Type B pancreatic cell (in vitro differentiated cells): ENCODE measurements at regions not wholly inside any gene's neighbourhood (a gene's known extent, or its start where the extent isn't known, plus 50 kb on each side); places are given as distances from the start of the nearest gene placed in this dataset.

ENCODE experiments used
- DNase-seq: peaks from one replicate; pipeline ENCODE4 v3.0.0; 2021; ENCODE audit warnings: mixed read lengths; ENCODE audit not compliant: unreplicated experiment; ENCODE audit errors: extremely low spot score
- H3K27ac Mint-ChIP-seq: 2 replicates; pipeline ENCODE4 v1.8.0; 2021; ENCODE audit warnings: mild to moderate bottlenecking, mixed read lengths
- H3K27me3 Mint-ChIP-seq: 2 replicates; pipeline ENCODE4 v1.8.0; 2021; ENCODE audit warnings: mixed read lengths
- H3K36me3 Mint-ChIP-seq: 2 replicates; pipeline ENCODE4 v1.8.0; 2021; ENCODE audit warnings: mixed read lengths
- H3K4me1 Mint-ChIP-seq: one replicate; pipeline ENCODE4 v1.8.0; 2021; ENCODE audit warnings: mixed read lengths; ENCODE audit not compliant: unreplicated experiment
- H3K4me3 Mint-ChIP-seq: 2 replicates; pipeline ENCODE4 v1.8.0; 2021; ENCODE audit warnings: mild to moderate bottlenecking, mixed read lengths
- H3K9me3 Mint-ChIP-seq: 2 replicates; pipeline ENCODE4 v1.8.0; 2021; ENCODE audit warnings: mixed read lengths
- TF ChIP-seq, protein P1 (sequence below): fragments of 200-600 bp; sonication (generic); conservative IDR thresholded peaks from 2 replicates; pipeline ENCODE4 v1.5.0; 2021; ENCODE audit warnings: antibody characterized with exemption, mild to moderate bottlenecking

DNA sequence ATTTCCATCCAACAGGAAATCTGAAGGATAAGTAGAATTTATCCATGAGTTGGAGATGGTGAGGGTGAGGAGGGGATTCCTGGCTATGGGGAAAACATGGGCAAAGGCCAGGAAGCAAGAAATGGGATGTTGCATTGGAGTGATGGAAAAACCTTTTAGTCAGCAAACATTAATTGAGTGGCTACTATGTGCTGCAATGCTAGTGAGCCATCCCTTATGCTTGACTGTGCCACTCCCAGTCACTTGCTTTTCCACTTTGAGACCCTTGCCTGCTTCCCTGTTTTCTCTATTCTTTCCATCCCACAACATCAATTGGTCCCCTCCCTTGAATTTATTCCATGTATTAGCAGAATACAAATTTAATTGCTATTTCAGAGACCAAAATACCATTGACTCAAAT, 252.7 kb upstream of the HABP2 start:
- Mint-ChIP-seq H3K4me3 (no peak overlapping the region), H3K27me3 (no peaks in the 10 kb centered on the region), H3K36me3 (no peaks in the 10 kb centered on the region), H3K4me1 (peaks cover 19% of the 10 kb centered on the region), H3K9me3 (peaks cover 6% of the 10 kb centered on the region), H3K27ac (no peak overlapping the region)
- DNase-seq: no peak
- TF ChIP-seq, protein P1, sequence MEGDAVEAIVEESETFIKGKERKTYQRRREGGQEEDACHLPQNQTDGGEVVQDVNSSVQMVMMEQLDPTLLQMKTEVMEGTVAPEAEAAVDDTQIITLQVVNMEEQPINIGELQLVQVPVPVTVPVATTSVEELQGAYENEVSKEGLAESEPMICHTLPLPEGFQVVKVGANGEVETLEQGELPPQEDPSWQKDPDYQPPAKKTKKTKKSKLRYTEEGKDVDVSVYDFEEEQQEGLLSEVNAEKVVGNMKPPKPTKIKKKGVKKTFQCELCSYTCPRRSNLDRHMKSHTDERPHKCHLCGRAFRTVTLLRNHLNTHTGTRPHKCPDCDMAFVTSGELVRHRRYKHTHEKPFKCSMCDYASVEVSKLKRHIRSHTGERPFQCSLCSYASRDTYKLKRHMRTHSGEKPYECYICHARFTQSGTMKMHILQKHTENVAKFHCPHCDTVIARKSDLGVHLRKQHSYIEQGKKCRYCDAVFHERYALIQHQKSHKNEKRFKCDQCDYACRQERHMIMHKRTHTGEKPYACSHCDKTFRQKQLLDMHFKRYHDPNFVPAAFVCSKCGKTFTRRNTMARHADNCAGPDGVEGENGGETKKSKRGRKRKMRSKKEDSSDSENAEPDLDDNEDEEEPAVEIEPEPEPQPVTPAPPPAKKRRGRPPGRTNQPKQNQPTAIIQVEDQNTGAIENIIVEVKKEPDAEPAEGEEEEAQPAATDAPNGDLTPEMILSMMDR: no peak

DNA sequence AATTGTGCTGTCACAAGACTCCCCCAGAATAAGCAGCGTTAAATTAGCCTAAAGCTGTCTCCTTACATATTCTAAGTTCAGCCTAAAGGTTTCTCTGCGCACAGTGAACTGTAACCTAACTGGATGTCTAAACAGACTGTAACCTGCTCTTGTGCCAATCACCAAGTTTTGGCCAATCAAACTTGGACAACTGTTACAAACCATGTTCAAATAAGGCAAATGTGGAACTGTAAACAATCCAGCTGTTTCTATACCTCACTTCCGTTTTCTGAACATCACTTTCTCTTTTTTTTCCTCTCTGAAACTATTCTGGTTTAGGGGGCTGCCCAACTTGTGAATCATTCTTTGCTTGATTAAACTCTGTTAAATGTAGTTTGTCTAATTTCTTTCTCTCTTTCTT, 252.2 kb upstream of the HABP2 start:
- Mint-ChIP-seq H3K36me3 (no peaks in the 10 kb centered on the region), H3K27me3 (no peaks in the 10 kb centered on the region), H3K27ac (no peak overlapping the region), H3K4me3 (no peak overlapping the region), H3K4me1 (peaks cover 19% of the 10 kb centered on the region), H3K9me3 (peaks cover 6% of the 10 kb centered on the region)
- TF ChIP-seq, protein P1: no peak
- DNase-seq: no peak

DNA sequence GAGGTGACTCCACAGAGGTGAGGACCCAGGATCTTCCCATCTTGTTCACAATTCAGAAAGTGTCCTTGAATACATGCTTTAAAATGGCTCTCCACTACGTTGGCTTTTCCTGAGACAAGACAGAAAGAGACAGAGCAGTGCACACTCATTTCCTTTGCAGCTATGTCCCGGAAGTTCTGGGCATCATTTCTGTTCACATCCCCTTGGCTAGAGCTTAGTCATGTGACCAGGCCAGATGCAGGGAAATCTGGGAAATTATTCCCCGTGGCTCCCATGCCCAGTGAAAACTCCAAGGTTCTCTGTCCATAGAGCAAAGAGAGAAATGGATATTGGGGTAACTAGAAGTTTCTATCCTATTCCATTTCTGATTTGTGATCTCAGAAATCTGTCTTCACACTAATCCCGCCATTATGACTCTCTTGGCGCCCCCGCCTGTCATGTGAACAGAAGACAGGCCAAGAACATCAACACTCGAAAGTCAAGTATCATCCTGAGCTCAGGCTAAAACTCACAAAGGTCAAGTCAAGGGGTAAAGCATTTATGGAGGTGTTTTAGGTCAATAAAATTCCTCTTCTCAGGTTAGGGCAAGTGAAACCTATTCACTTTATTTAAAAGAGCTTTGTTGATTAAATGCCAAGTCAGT, 251.4 kb upstream of the HABP2 start:
- peaks cover 6% of the 10 kb centered on the region for H3K9me3 Mint-ChIP-seq
- H3K27me3 Mint-ChIP-seq: no peaks in the 10 kb centered on the region
- DNase-seq: no peak
- H3K36me3 Mint-ChIP-seq: no peaks in the 10 kb centered on the region
- H3K4me3 Mint-ChIP-seq: no peak overlapping the region
- TF ChIP-seq, protein P1: peak; percentile 15
- H3K4me1 Mint-ChIP-seq: peaks cover 19% of the 10 kb centered on the region
- H3K27ac Mint-ChIP-seq: no peak overlapping the region

DNA sequence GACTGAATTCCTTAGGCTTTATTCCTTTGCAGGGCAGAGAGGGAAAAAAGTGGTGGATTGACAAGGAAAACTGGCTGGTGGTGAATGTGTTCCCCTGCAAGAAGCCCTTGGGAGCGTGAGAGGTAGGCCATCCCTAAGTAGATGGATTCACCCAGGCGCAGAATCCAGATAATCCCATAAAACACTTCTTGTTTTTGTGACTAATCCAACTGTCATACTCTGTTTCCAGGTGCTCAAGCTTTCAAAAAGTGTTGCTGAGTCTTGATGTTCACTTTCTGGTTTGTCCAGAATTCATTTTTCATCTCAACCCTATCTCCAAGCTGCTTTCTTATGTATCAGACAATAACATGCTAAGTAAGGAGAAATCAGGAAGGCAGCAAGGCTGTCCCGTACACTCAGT, 250.8 kb upstream of the HABP2 start:
- no peak for DNase-seq
- Mint-ChIP-seq H3K4me3 (no peak overlapping the region), H3K4me1 (peaks cover 18% of the 10 kb centered on the region), H3K27ac (no peak overlapping the region), H3K27me3 (no peaks in the 10 kb centered on the region), H3K36me3 (no peaks in the 10 kb centered on the region), H3K9me3 (peaks cover 3% of the 10 kb centered on the region)
- TF ChIP-seq, protein P1: no peak

DNA sequence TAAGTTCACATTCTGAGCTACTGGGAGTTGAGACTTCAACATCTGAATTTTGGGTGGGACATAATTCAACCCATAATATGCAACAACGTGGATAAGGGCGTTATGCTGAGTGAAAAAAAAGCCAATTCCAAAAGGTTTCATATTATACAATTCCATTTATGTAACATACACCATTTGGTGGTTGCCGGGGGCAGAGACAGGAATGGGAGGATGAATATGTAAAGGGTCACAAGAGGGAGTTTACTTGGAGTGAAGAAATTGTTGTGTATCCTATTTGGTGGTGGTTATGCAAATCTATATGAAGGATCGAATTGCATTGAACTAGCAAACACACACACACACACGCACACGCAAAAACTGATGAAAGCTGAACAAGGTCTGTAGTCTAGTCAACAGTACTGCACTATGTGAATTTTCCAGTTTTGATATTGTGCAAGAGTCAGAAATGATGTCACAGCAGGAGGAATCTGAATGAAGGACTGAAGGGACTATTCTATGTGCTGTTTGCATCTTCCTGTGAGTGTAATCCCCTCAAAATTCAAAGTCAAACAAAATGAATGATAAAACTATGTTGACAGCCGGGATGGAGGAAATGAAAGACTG, 249.2 kb upstream of the HABP2 start:
- H3K4me1 Mint-ChIP-seq: peaks cover 4% of the 10 kb centered on the region
- DNase-seq: no peak
- no peak overlapping the region for H3K4me3 Mint-ChIP-seq
- H3K9me3 Mint-ChIP-seq: no peaks in the 10 kb centered on the region
- H3K27ac Mint-ChIP-seq: peak overlapping the region; percentile 19
- TF ChIP-seq, protein P1: no peak
- no peaks in the 10 kb centered on the region for H3K36me3 Mint-ChIP-seq
- H3K27me3 Mint-ChIP-seq: no peaks in the 10 kb centered on the region
